Amygdala (tissue), 56 donors: ENCODE measurements at regions not wholly inside any gene's neighbourhood (a gene's known extent, or its start where the extent isn't known, plus 50 kb on each side); places are given as distances from the start of the nearest gene placed in this dataset.

Experiments used
- DNase-seq, 56 donors: peaks; one replicate each; lab custom pipeline; 2025; lab: John Stamatoyannopoulos, UW

DNA sequence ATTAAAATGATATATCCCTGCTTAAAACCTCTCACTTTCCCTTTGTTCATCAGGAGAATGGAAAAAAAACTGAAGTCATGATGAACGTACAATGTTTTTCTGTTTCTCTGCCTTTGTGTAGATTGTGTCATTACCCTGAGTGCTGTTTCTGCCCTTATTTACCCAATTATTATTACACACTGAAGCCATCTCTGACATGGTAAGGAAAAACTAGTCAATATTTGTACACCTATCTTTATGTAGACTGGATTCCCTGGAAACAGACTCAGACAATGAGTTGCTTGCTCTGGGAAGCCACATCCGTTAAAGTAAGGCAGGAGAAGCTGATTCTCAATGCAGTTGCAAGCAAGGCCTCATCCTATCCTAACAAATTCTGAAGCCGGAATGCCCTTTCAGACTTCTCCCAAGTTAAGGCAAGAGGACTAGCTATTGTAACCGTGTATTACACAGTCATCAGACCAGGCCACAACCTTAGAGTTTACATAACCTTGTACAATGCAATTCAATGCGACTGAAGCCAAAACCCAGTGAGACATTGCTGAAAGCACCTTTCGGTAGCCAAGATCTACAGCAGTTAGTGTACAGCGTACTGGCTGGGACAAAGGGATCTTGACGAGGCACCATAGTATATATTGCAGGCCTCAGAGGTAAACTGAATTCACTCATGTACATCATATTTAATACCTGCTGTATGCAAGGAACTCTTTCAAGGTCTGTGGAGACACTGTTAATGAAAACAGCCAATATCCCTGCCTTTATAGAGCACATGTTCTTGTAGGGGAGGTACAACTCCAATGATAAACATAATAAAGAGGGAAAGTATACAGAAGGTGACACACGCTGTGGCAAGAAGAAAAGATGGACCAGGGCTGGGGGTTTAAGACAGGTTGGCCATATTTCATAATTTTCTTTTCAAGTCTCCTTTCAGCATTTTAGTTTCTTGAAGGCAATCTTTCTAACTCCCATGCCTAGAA, 1040.8 kb upstream of the SEMA6D start:
- no peak for DNase-seq

DNA sequence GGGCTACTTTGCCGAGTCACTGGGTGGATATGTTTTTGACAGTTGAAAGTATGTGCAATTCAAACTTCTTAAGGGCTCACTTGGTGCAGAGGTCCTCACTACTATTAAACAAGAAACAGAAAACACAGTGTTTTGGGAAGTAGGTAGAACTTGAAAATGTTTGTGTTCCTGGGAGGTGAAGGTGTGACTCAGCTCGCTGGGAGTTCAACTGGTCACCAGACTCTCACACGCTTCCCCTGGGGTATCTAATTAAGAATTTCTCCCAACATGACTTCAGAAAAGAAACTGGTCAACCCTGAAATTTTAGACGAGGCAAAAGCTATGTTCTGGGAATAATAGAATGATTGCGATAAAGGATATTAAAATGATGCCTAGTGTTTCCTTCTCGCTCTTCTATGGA, 1039.8 kb upstream of the SEMA6D start:
- no peak for DNase-seq

DNA sequence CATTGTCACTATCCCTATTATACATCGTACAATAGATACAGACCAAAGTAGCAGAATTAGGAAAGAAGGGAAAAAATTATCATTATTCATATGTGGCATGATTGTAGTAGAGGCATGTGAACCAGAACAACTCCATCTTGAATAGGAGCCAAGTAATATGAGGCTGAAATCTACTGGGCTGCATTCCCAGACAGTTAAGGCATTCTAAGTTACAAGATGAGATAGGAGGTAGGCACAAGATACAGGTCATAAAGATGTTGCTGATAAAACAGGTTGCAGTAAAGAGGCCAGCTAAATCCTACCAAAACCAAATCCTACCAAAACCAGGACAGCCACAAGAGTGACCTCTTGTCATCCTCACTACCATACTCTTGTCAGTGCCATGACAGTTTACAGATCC, 1035.4 kb upstream of the SEMA6D start:
- DNase-seq = no peak

DNA sequence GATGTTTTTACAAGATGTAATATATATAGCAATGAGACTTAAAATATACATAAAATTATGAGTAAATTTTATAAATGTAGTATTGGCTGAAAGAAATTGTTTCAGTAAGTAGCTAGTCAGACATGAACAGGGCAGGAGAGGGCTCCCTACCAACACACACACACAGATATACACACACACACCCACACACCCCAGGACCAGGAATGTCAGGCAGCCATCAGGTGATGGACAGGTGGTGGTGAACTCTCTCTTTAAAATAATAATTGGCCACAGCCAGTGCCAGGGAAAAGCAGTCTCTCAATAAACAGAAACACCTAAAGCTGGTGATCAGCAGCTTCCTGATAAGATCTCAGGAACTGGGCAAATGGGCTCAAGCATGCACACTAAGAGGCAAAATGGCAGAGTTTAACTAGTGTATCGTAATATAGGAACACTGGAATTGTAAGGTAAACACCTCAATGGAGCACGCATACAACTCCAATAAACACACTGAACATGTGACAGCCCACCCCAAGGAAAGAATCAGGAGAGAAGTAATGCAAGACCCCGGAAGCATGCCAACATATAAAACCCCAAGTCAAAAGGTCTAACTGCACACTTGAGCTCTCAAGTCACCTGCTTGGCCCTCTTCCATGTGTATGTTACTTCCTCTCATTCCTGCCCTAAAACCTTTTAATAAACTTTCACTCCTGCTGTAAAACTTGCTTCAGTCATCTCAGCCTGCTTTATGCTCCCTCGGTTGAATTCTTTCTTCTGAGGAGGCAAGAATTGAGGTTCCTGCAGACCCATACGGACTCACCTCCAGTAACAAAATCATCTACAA, 1034.1 kb upstream of the SEMA6D start:
- DNase-seq = no peak

- no peak for DNase-seq
These were observed 1032.2 kb upstream of the SEMA6D start for GRCh38 chr15:46685096-46685495.

- no peak for DNase-seq
These were observed 1031.6 kb upstream of the SEMA6D start for GRCh38 chr15:46685681-46686080.

GRCh38 chr15:46696281-46696680, 1021.0 kb upstream of the SEMA6D start:
- no peak for DNase-seq

GRCh38 chr15:46701346-46701745, 1016.0 kb upstream of the SEMA6D start:
- no peak for DNase-seq

GRCh38 chr15:46701896-46702295, 1015.4 kb upstream of the SEMA6D start:
- no peak for DNase-seq

- DNase-seq = no peak
These were observed 1014.1 kb upstream of the SEMA6D start for GRCh38 chr15:46703020-46703861.

- DNase-seq = no peak
These were observed 1013.3 kb upstream of the SEMA6D start for GRCh38 chr15:46703871-46704637.

- DNase-seq = no peak
These were observed 1009.9 kb upstream of the SEMA6D start for GRCh38 chr15:46707452-46707851.

GRCh38 chr15:46708226-46708625, 1009.1 kb upstream of the SEMA6D start:
- no peak for DNase-seq

- no peak for DNase-seq
These were observed 1007.7 kb upstream of the SEMA6D start for GRCh38 chr15:46709460-46710083.

GRCh38 chr15:46710401-46710960, 1006.8 kb upstream of the SEMA6D start:
- no peak for DNase-seq

DNA sequence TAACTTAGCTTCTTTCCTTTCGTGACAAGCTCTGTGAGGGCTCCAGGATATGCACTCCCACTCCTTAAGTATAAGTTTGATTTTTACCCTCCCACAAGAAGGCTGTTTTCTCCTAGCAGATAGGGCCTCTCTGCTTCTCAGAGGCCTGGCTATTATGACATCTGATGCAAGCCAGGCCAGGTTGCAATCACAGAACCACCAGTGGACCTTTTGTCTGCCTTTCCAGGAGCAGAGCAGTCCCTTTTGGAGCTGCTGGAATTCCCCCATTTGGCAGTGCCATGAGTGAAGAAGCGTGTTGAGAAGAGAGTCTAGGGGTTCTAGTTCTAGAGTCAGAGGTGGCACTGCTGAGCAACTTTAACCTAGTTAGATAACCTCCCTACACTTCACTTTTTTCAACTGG, 1004.3 kb upstream of the SEMA6D start:
- no peak for DNase-seq

DNA sequence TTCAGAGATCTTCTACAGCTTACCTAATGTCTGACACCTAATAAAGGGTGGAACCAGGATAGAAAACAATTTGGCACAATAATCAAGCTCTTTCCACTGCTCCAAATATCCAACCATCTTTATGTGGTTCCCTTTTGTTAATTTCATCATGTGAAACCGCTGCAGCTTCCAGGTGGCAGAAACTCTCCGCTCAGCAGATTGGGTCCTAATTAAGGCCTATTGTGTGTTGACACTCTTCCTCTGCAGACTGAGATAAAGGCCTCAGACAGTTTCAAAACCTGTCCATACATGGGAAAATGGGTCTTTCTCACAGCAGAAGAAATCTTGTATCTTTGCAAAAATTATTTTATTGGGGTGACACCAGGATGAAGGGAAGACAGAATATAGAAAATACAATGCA, 1002.4 kb upstream of the SEMA6D start:
- DNase-seq = no peak

DNA sequence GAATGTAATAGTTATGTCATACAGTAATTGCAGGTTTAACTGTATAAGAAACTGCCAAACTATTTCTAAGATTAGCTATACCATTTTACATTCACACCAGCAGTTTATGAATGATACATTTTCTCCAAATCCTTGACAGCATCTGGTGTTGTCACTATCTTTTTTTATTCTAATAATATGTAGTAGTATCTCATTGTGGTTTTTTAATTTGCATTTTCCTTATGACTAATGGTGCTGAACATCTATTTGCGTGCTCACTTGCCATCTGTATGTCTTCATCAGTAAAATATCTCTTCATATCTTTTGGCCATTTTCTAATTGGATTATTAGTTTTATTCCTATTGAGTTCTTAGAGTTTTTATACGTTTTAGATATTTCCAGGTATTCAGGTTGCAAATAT, 994.0 kb upstream of the SEMA6D start:
- no peak for DNase-seq

DNA sequence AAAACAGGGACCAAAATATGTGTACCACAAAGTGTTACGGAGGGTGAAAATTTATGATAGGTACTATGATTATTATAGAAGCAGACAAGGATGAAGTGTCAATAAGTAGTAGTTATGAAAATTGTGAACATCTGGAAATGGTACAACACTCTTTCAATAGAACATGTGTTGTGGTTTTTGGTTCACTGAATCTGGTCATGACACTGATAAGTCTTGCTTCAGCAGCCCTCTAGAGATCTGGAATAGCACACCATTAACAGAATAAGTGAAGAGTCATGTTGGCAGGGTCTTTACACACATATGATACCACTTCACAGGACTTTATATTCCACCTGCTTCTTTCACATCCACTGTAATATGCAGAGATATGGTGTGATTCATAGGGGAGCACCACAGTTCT, 985.2 kb upstream of the SEMA6D start:
- no peak for DNase-seq
